WTC11 (cell line): ENCODE measurements at regions not wholly inside any gene's neighbourhood (a gene's known extent, or its start where the extent isn't known, plus 50 kb on each side); places are given as distances from the start of the nearest gene placed in this dataset.

Experiments
- JUN ChIP-seq: sonication (generic); formaldehyde crosslinking; IDR thresholded peaks from 2 replicates; pipeline ENCODE4 v1.8.0; 2023; ENCODE audit warnings: mild to moderate bottlenecking, missing genetic modification reagents
- MXD4 ChIP-seq: fragments of 250-450 bp; sonication (Bioruptor Pico); IDR thresholded peaks from 2 replicates; pipeline ENCODE4 v1.8.0; 2021; ENCODE audit warnings: mild to moderate bottlenecking, moderate library complexity, borderline replicate concordance
- MYBL2 ChIP-seq: sonication (generic); formaldehyde crosslinking; IDR thresholded peaks from 2 replicates; pipeline ENCODE4 v1.8.1; 2023; ENCODE audit warnings: mild to moderate bottlenecking, moderate library complexity, missing genetic modification reagents
- NFYB ChIP-seq: sonication (generic); formaldehyde crosslinking; conservative IDR thresholded peaks from 2 replicates; pipeline ENCODE4 v1.8.0; 2022; ENCODE audit warnings: low read depth, missing genetic modification reagents
- NR1H2 ChIP-seq: sonication (generic); formaldehyde crosslinking; IDR thresholded peaks from 2 replicates; pipeline ENCODE4 v1.9.0; 2021; ENCODE audit warnings: mild to moderate bottlenecking, moderate library complexity, missing genetic modification reagents
- SMAD3 ChIP-seq: sonication (generic); formaldehyde crosslinking; IDR thresholded peaks from 2 replicates; pipeline ENCODE4 v1.8.0; 2022; ENCODE audit warnings: missing genetic modification reagents, mild to moderate bottlenecking, borderline replicate concordance
- ZNF263 ChIP-seq: sonication (generic); formaldehyde crosslinking; IDR thresholded peaks from 2 replicates; pipeline ENCODE4 v1.8.1; 2022; ENCODE audit warnings: low read depth, mild to moderate bottlenecking, moderate library complexity, missing genetic modification reagents
- TF ChIP-seq, protein P1 (sequence below): sonication (generic); formaldehyde crosslinking; IDR thresholded peaks from 2 replicates; pipeline ENCODE4 v1.8.0; 2022; ENCODE audit warnings: mild to moderate bottlenecking, missing genetic modification reagents
- TF ChIP-seq, protein P2 (sequence below): fragments of 200-600 bp; IDR thresholded peaks from 2 replicates; pipeline ENCODE4 v1.8.0; 2022; ENCODE audit warnings: antibody characterized with exemption
- TF ChIP-seq, protein P3 (sequence below): sonication (generic); formaldehyde crosslinking; IDR thresholded peaks from 2 replicates; pipeline ENCODE4 v1.8.1; 2022; ENCODE audit warnings: low read depth, mild to moderate bottlenecking, moderate library complexity, missing genetic modification reagents, borderline replicate concordance
- TF ChIP-seq, protein P4 (sequence below): sonication (generic); formaldehyde crosslinking; IDR thresholded peaks from 2 replicates; pipeline ENCODE4 v1.8.0; 2022; ENCODE audit warnings: missing genetic modification reagents
- TF ChIP-seq, protein P5 (sequence below): sonication (generic); formaldehyde crosslinking; IDR thresholded peaks from 2 replicates; pipeline ENCODE4 v1.8.1; 2023; ENCODE audit warnings: mild to moderate bottlenecking, missing genetic modification reagents, borderline replicate concordance

DNA sequence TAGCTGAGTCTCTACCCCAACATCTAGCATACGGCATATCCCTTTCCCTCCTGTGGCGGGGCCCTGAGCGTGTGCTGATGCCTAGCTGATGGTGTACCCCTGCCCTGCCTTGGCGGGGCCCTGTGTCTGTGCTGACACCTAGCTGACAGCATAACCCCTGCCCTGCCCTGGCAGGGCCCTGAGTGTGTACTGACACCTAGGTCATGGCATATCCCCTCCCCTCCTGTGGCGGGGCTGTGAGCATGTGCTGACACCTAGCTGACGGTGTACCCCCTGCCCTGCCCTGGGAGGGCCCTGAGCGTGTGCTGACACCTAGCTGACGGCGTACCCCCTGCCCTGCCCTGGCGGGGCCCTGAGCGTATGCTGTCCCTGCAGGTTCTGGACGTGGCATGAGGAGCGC, 414.0 kb upstream of the AMELY start:
- TF ChIP-seq, protein P1, sequence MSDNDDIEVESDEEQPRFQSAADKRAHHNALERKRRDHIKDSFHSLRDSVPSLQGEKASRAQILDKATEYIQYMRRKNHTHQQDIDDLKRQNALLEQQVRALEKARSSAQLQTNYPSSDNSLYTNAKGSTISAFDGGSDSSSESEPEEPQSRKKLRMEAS (CRISPR knock-in tag) = no peak
- TF ChIP-seq, protein P2, sequence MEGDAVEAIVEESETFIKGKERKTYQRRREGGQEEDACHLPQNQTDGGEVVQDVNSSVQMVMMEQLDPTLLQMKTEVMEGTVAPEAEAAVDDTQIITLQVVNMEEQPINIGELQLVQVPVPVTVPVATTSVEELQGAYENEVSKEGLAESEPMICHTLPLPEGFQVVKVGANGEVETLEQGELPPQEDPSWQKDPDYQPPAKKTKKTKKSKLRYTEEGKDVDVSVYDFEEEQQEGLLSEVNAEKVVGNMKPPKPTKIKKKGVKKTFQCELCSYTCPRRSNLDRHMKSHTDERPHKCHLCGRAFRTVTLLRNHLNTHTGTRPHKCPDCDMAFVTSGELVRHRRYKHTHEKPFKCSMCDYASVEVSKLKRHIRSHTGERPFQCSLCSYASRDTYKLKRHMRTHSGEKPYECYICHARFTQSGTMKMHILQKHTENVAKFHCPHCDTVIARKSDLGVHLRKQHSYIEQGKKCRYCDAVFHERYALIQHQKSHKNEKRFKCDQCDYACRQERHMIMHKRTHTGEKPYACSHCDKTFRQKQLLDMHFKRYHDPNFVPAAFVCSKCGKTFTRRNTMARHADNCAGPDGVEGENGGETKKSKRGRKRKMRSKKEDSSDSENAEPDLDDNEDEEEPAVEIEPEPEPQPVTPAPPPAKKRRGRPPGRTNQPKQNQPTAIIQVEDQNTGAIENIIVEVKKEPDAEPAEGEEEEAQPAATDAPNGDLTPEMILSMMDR = no peak
- no peak for TF ChIP-seq ZNF263 (CRISPR knock-in tag)
- no peak for TF ChIP-seq NR1H2
- no peak for TF ChIP-seq MYBL2 (CRISPR knock-in tag)
- TF ChIP-seq, protein P3, sequence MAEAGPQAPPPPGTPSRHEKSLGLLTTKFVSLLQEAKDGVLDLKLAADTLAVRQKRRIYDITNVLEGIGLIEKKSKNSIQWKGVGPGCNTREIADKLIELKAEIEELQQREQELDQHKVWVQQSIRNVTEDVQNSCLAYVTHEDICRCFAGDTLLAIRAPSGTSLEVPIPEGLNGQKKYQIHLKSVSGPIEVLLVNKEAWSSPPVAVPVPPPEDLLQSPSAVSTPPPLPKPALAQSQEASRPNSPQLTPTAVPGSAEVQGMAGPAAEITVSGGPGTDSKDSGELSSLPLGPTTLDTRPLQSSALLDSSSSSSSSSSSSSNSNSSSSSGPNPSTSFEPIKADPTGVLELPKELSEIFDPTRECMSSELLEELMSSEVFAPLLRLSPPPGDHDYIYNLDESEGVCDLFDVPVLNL (CRISPR knock-in tag) = no peak
- TF ChIP-seq, protein P4, sequence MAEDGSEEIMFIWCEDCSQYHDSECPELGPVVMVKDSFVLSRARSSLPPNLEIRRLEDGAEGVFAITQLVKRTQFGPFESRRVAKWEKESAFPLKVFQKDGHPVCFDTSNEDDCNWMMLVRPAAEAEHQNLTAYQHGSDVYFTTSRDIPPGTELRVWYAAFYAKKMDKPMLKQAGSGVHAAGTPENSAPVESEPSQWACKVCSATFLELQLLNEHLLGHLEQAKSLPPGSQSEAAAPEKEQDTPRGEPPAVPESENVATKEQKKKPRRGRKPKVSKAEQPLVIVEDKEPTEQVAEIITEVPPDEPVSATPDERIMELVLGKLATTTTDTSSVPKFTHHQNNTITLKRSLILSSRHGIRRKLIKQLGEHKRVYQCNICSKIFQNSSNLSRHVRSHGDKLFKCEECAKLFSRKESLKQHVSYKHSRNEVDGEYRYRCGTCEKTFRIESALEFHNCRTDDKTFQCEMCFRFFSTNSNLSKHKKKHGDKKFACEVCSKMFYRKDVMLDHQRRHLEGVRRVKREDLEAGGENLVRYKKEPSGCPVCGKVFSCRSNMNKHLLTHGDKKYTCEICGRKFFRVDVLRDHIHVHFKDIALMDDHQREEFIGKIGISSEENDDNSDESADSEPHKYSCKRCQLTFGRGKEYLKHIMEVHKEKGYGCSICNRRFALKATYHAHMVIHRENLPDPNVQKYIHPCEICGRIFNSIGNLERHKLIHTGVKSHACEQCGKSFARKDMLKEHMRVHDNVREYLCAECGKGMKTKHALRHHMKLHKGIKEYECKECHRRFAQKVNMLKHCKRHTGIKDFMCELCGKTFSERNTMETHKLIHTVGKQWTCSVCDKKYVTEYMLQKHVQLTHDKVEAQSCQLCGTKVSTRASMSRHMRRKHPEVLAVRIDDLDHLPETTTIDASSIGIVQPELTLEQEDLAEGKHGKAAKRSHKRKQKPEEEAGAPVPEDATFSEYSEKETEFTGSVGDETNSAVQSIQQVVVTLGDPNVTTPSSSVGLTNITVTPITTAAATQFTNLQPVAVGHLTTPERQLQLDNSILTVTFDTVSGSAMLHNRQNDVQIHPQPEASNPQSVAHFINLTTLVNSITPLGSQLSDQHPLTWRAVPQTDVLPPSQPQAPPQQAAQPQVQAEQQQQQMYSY (CRISPR knock-in tag) = no peak
- no peak for TF ChIP-seq SMAD3 (CRISPR knock-in tag)
- TF ChIP-seq MXD4 (CRISPR knock-in tag) = no peak
- no peak for TF ChIP-seq JUN (CRISPR knock-in tag)
- TF ChIP-seq NFYB (CRISPR knock-in tag) = no peak
- TF ChIP-seq, protein P5, sequence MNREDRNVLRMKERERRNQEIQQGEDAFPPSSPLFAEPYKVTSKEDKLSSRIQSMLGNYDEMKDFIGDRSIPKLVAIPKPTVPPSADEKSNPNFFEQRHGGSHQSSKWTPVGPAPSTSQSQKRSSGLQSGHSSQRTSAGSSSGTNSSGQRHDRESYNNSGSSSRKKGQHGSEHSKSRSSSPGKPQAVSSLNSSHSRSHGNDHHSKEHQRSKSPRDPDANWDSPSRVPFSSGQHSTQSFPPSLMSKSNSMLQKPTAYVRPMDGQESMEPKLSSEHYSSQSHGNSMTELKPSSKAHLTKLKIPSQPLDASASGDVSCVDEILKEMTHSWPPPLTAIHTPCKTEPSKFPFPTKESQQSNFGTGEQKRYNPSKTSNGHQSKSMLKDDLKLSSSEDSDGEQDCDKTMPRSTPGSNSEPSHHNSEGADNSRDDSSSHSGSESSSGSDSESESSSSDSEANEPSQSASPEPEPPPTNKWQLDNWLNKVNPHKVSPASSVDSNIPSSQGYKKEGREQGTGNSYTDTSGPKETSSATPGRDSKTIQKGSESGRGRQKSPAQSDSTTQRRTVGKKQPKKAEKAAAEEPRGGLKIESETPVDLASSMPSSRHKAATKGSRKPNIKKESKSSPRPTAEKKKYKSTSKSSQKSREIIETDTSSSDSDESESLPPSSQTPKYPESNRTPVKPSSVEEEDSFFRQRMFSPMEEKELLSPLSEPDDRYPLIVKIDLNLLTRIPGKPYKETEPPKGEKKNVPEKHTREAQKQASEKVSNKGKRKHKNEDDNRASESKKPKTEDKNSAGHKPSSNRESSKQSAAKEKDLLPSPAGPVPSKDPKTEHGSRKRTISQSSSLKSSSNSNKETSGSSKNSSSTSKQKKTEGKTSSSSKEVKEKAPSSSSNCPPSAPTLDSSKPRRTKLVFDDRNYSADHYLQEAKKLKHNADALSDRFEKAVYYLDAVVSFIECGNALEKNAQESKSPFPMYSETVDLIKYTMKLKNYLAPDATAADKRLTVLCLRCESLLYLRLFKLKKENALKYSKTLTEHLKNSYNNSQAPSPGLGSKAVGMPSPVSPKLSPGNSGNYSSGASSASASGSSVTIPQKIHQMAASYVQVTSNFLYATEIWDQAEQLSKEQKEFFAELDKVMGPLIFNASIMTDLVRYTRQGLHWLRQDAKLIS = no peak
